GM20000 (cell line): ENCODE measurements at regions not wholly inside any gene's neighbourhood (a gene's known extent, or its start where the extent isn't known, plus 50 kb on each side); places are given as distances from the start of the nearest gene placed in this dataset.
"Not testable (repeated sequence)": the region's sequence is repeated elsewhere in the genome, so short reads cannot be mapped to it uniquely, and the experiment has no call there.

Experiments
- DNase-seq: peaks from one replicate; pipeline ENCODE4 v3.0.0; 2012; ENCODE audit warnings: low spot score
- TF ChIP-seq, protein P1 (sequence below): IDR thresholded peaks from 2 replicates; pipeline ENCODE4 v1.5.1; 2012; ENCODE audit warnings: mild to moderate bottlenecking, control low read depth; ENCODE audit errors: extremely low read depth, missing control alignments

DNA sequence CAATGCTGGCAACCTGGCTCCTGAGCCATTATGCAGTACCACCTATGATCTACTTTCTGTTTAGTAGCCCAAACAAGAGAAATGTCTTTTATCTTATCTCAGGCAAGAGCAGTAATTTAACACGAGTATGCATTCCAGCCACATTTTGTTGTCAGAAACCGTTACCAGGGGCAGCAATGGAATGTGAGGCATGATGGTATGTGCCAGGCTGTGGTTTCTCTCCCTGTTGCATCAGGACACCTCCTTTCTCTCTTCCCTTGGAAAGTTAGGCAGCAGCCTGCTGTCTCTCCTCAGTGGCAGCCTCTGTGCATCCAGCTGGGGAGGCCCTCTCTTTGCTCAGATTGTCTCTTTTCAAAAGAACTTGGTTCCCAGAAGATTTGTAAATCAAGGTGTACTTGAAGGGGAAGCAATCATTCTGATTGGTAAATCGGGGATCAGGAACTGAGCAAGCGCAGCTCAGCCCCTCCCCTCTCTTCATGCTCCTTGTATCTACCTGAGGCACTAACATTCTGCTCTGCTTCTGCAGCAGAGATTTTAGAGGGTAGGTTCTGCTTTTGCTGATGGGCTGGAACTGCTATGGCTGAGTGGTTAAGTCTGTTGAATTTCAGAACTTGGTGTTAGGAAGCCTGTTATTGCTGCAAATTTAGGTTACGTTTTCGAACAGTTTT is 229.2 kb downstream of the ADAMTS15 start:
- TF ChIP-seq, protein P1, sequence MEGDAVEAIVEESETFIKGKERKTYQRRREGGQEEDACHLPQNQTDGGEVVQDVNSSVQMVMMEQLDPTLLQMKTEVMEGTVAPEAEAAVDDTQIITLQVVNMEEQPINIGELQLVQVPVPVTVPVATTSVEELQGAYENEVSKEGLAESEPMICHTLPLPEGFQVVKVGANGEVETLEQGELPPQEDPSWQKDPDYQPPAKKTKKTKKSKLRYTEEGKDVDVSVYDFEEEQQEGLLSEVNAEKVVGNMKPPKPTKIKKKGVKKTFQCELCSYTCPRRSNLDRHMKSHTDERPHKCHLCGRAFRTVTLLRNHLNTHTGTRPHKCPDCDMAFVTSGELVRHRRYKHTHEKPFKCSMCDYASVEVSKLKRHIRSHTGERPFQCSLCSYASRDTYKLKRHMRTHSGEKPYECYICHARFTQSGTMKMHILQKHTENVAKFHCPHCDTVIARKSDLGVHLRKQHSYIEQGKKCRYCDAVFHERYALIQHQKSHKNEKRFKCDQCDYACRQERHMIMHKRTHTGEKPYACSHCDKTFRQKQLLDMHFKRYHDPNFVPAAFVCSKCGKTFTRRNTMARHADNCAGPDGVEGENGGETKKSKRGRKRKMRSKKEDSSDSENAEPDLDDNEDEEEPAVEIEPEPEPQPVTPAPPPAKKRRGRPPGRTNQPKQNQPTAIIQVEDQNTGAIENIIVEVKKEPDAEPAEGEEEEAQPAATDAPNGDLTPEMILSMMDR, result no peak
- no peak for DNase-seq

DNA sequence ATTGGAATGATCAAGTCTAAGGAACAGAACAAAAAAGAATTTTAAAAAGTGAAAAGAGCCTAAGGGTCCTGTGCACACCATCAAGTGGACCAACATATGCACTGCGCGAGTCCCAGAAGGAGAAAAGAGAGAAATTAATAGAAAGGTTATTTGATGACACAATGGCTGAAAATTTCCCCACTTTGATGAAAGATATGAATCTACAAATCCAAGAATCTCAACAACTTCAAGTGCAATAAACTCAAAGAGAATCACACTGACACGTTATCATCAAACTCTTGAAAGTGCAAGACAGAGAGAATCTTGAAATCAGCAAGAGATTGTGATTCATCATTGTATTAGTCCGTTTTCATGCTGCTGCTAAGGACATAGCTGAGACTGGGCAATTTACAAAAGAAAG is 230.8 kb downstream of the ADAMTS15 start:
- no peak for DNase-seq
- TF ChIP-seq, protein P1, result no peak

DNA sequence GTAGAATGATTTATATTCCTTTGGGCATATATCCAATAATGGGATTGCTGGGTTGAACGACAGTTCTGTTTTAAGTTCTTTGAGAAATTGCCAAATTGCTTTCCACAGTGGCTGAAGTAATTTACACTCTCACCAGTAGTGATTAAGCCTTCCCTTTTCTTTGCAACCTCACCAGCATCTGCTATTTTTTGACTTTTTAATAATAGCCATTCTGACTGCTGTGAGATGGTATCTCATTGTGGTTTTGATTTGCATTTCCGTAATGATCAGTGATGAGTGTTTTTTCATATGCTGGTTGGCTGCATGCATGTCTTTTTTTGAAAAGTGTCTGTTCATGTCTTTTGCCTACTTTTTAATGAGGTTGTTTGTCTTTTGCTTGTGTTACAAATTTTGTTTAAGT is 233.8 kb downstream of the SNX19 start:
- not testable (repeated sequence) for DNase-seq

DNA sequence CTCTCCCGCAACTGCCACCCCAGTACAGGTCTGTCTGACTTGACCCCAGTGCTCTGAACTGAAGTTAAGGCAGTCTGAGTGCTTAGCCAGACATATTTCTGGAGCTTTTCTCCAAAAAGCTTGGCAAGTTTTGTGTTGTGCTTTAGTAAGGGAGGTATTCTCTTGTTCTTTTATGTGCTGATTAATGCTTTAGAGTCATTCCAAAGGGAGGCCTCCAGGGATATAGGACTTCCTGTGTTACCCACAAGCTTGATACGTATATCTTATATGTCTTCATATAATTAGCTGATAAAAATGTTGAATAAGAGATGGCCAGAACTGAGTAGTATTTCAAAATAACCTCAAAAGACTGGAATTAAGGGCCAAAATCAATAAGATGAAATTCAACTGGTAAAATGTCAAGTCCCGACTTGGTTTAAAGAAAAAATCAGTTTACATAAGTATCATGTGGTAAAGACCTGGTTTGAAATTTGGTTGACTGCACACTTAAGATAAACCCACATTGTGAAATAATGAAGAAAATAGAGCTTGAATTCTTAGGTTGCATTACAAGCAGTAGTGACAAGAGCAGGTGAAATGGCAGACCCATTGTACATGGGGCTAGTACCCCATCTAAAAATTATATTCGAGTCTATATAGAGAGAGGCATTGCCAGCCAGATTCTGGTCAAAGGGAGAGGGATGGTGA is 226.9 kb downstream of the SNX19 start:
- TF ChIP-seq, protein P1, result no peak

DNA sequence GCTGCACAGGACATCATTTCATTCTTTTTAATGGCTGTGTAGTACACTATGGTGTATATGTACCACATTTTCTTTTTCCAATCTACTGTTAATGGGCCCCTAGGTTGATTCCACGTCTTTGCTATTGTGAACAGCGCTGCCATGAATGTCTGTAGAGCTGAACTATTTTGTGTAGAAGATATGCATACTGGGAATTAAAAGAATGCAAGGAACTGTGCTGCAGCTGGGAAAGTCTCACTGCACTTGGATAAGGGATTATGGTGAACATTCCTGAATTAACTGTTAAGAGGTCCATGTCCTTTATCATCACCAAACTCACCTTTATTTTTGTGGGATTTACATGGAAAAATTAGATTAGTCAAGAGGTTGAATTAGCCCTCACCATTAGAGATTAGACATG is 224.7 kb downstream of the SNX19 start:
- no peak for DNase-seq
- TF ChIP-seq, protein P1, result no peak

More for the DNA sequence above, 226.9 kb downstream of the SNX19 start:
- DNase-seq, result no peak

DNA sequence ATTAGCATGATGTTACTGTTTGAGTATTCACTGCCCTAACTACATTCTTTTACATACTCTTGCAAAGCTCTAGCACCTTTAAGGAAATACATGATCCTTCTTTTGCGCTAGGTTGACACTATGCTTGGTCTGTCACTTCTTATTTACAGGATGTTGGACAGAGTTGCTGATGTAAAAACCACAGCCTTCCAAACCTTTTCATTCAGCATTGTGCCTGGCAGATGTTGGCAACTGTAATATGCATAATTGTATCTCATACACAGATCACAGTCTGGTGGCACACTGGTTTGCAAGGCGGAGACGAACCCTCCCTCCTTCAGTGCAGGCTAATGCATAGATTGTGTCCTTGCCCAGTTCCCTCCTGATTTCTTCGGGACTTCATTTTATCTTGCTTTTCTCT is 224.1 kb downstream of the SNX19 start:
- DNase-seq, result no peak
- TF ChIP-seq, protein P1, result no peak

DNA sequence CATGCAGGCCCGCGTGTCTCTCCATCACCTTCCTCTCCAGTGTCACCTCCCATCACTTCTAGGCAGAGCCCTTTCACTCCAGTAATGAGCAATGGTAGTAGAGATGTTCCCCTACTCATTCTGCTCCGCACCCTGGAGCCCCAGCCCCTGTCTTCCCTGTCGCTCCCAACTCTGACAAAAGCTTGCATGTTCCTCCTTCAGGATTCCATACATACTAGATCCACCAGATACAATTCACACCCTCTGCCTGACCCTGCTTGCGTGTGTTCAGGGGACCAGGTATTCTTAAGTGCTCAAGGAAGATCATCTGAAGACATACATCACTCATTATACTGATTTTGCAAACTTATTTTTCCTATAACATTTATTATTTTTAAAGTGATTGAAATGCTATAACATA is 222.7 kb downstream of the SNX19 start:
- DNase-seq, result no peak
- TF ChIP-seq, protein P1, result no peak

DNA sequence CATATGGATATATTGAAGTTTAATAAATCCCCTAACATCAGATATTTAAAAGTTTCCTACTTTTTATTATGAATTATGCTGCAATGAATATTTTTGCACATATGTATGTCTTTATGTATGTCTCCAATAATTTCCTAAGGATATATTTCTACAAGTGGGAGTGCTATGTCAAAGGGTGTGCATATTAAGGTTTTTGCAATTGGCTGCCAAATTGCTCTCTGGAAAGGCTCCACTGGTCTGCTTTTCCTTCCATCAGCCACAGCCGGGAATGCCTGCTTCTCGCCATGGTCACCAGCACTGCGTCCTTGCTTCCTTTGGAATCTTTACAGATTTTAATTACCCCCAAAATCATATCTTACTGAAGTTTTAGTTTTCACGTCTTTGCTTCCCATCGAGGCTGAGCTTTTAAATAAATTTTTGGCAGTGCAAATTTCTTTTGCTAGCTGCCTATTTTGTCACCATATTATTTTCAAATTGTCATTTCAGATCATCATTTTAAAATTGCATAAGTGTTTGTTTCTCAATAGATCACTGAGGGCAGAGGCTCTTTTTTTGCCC is 221.7 kb downstream of the SNX19 start:
- DNase-seq, result no peak
- TF ChIP-seq, protein P1, result no peak
